T-helper 1 cell treated with Interleukin-12 subunit alpha and Interleukin-12 subunit beta and Interleukin-4 antibody, amounts not matched to agents 30 ng/mL and 1 ng/mL, for 36 hours (primary cell): ENCODE measurements at regions not wholly inside any gene's neighbourhood (a gene's known extent, or its start where the extent isn't known, plus 50 kb on each side); places are given as distances from the start of the nearest gene placed in this dataset.
"Not testable (repeated sequence)": the region's sequence is repeated elsewhere in the genome, so short reads cannot be mapped to it uniquely, and the experiment has no call there.

ENCODE experiments used
- intact Hi-C: fragments of 100-400 bp; cut with micrococcal nuclease; formaldehyde crosslinking; loops from one replicate; pipeline ENCODE4 v1.15.1; 2024

GRCh38 chr20:24836041-24836533 is 113.0 kb upstream of the CST7 start:
- intact Hi-C loops = no loop called here

DNA sequence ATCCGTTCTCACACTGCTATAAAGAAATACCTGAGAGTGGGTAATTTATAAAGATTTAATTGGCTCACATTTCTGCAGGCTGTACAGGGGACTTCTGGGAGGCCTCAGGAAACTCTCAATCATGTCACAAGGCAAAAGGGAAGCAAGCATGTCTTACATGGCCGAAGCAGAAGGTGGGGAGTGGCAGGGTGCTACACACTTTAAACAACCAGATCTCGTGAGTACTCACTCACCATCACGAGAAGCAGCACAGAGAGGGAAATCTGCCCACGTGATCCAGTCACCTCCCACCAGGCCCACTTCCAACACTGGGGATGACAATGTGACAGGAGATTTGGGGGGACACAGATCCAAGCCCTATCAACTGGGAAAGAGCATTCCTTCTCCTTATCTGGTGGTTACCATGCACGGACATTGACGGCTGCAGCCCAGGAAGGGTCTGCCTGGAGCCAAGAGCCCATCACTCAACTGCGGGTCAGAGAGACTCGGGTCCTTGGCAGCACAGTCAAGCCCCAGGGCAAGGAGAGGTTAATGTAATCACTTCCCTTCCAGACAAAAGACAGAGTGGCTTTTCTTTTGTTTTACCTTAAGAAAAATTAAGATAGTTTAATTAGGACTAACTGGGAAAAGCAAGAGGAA is 112.3 kb upstream of the CST7 start:
- intact Hi-C loops = no loop called here

DNA sequence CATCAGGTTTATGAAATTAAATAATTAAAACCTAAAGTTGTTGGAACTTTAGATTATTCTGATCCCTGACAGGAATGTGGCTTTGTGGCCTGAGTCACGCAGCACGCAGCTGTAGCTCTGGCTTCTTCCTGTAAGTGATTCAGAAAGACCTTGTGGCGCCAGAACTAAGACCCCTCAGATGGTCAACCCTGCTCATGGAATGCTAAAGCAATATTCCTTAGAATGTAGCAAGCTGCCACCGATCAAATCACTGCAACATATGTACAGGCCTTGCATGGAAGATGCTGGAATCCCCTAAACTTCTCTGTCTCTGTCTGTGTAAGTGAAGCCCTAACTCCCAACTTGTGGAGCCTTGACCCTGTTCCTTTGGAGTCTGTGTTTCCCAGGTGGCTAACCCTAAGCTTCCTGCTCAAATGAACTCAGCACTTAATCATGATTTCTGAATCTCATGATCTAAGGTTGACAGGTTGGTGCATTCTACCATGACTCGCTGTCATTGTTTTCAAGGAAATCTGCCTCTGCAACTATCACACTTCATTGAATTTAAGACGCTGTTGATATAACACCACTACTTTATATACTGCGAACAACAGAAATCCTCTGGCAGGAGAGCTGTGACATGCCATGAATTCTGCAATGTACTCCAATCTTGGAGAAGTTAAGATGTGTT is 111.2 kb upstream of the CST7 start:
- intact Hi-C loops = no loop called here

DNA sequence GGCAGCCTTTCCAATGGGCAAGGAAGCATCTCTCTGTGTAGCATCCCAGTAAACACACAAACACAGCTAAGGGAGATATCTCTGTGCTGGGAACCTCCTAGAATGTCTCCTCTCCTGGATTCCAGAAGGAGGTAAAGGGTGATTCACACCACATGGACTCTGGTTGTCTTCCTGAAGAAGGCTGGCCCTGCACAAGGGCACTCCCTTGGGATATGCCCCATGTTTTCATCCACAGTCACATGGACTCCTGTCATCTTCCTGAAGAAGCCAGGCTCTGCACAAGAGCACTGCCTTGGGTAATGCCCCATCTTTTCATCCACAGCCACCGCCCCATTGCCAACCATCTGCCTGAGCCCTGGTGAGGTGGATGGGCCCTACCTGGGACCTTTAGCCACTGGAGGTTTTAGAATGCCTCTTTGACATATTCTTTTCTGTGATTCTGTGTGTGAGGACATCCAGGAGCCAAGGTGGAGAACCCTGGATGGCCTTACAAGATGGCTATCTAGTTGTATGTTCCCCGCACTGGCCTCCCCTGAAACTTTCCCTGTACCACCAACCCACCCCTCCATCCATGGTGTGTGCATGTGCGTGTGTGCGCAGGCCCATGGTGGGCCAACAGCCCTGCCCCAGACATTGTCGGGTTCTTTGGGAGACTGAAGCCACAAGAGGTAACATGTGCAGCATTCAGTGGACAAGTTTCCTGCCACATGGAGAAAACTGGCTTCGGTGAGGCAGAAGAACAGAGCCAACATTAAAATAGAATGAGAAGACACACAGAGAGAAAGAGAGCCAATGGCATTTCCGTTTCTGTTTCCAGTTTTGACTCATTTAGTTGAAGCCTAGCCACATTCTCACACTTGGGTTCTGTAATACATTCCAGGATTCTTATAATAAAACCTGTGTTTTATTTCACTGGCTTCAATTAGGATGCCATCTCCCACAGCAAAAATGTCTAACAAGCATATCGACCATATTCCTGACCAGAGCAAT is 110.2 kb upstream of the CST7 start:
- intact Hi-C loops = no loop called here

GRCh38 chr20:24840121-24840713 is 108.9 kb upstream of the CST7 start:
- intact Hi-C loops = no loop called here

DNA sequence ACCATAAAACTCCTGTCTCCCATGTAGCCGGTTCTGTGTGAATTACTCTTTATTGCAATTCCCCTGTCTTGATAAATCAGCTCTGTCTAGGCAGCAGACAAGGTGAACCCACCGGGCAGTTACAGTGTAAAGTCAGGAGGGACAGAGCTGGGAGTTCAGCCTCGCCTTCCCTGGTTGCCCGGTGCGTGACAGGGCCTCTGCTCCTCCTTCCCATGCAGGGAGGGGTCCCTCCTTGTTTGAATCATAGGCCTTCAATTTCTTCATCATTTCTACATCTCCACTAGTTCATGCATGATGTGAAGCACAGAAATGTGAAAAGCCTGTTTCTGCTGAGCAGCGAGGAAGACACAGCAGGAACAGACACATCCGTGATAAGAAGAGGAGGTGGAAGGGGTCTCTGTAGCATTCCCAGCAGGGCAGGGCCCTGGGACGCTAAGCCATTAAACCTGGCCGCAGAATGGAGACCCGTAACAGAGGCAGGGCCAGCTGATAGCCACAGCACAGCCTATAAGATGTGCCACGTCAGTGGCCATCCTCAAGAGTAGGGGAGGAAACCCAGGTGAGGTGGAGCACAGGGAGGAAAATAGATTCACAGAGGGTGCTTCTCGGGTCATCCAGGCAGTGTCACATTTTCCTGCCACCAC is 106.7 kb upstream of the CST7 start:
- intact Hi-C loops = no loop called here

GRCh38 chr20:24842918-24843715 is 106.0 kb upstream of the CST7 start:
- intact Hi-C loops = no loop called here

DNA sequence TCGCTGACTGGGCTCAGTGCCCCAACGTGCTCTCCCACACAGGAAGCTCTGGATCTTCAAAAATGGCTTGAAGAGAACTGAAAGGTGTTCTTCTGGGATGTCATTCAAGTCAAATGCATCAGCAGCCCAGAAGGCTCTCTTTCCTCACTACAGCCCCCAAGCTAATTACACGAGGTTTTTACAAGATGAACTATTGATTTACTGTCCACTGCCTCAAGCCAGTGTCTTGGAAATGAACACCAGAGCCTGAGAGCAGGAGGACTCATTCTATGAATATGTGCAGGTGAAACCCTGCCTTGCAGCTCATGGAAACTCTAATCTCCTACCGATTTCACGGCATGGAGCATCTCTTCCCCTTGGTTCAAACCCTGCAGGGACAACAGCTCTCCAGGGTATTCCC is 98.9 kb upstream of the CST7 start:
- intact Hi-C loops = no loop called here

GRCh38 chr20:24851346-24852019 is 97.6 kb upstream of the CST7 start:
- intact Hi-C loops = no loop called here

DNA sequence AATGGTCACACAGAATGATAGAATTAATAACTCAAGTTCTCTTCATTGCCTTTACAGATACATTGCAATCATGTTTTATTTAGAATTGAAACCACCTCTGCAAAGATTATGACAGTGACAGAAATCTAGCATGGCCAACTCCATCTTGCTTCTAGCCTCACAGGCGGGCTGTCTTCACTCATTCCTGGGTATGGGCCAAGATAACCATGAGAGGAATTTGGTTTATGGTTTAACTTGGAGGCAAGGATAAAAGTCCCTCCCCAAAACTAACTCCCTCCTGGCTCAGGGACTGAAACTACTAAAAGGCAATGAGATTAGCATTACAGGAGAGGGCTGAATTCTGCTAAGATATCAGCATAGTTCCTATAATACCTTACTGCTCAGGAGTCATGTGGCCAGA is 95.2 kb upstream of the CST7 start:
- intact Hi-C loops = no loop called here

- intact Hi-C loops = no loop called here
Measured at GRCh38 chr20:24855848-24856247, 93.2 kb upstream of the CST7 start.

DNA sequence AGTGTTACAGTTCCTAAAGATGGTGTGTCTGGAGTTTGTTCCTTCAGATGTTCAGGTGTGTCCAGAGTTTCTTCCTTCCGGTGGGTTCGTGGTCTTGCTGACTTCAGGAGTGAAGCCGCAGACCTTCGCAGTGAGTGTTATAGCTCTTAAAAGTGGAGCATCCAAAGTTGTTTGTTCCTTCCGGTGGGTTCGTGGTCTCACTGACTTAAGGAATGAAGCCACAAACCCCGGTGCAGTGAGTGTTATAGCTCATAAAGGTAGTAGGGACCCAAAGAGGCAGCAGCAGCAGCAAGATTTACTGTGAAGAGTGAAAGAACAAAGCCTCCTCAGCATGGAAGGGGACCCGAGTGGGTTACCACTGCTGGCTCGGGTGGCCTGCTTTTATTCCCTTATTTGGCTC is 90.6 kb upstream of the CST7 start:
- intact Hi-C loops = not testable (repeated sequence)

- intact Hi-C loops = no loop called here
Measured at GRCh38 chr20:24859539-24859938, 89.5 kb upstream of the CST7 start.

GRCh38 chr20:24862186-24862585 is 86.9 kb upstream of the CST7 start:
- intact Hi-C loops = no loop called here

DNA sequence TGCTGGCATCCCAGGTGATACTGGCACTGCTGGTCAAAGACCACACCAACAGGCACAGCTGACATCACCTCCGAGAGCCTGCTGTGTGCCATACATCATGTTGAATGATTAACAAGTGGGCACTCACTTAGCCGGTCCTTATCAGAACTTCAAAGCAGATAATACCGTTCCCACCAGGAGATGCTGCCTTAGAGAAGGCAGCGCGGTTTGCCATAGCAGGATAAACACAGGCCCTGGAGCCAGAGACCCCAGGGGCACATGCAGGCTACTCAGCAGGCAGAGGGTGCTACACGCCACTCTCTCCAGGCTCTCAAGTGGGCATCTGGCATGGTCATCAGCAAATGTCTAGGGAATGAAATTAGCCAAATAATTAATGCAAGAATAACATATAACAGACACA is 86.5 kb upstream of the CST7 start:
- intact Hi-C loops = no loop called here

DNA sequence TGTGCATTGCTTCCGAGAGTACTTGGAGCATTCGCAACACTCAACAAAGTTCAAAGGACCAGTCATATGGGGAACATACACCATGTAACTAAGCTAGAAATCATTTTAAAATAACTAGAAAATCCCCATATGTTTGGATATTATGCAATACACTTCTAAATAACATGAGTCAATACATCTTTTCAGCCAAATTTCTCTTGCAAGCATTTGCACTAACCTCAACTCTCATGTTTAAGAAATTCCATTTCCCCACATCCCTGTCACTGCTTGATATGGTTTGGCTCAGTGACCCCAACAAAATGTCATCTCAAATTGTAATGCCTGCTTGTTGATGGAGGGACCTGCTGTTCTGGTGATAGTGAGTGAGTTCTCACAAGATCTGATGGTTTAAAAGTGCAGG is 85.7 kb upstream of the CST7 start:
- intact Hi-C loops = no loop called here

DNA sequence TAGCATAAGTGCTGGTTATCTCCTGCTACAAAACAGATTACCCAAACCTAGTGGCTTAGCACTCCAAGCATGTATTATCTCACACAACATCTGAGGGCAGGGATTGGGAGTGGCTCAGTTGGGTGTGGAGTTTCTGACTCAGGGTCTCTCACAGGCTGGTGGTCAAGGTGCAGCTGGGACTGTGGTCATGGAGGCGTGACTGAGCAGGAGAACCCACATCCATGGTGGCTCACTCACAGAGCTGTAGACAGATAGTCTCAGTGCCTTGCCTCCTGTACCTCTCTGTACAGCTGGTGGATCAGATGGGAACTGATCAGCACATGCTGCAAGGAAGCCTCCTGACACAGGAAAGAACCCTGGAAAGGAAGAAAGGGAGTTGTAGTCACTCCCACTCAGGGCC is 83.1 kb upstream of the CST7 start:
- intact Hi-C loops = no loop called here

DNA sequence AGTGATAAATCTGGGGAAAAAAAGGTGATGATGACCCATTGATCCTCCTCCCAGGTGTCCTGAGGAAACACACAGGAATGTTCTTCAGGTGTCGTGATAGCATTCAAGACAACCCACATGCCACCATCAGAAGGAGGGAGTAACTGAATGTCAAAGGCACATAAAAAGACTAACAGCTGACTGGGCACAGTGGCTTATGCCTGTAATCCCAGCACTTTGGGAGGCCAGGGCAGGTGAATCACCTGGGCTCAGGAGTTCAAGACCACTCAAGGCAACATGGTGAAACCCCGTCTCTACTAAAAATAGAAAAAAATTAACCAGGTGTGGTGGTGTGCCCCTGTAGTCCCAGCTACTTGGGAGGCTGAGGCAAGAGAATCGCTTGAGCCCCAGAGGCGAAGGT is 82.3 kb upstream of the CST7 start:
- intact Hi-C loops = no loop called here

- intact Hi-C loops = no loop called here
Measured at GRCh38 chr20:24867556-24867955, 81.5 kb upstream of the CST7 start.
